Fibroblast of skin of right quadriceps (primary cell): ENCODE measurements at regions not wholly inside any gene's neighbourhood (a gene's known extent, or its start where the extent isn't known, plus 50 kb on each side); places are given as distances from the start of the nearest gene placed in this dataset.
A peak's percentile ranks its signal among the peaks of the same experiment; 100 is the strongest.

Experiments
- DNase-seq: peaks from one replicate; pipeline ENCODE4 v3.0.0-alpha.2; 2013

- no peak for DNase-seq
These were observed 63.5 kb upstream of the DCD start for GRCh38 chr12:54711669-54712068.

- DNase-seq = no peak
These were observed 60.7 kb upstream of the DCD start for GRCh38 chr12:54708826-54709225.

- DNase-seq = no peak
These were observed 56.0 kb upstream of the DCD start for GRCh38 chr12:54704202-54704601.

- peak; percentile 27 for DNase-seq
These were observed 53.9 kb upstream of the DCD start for GRCh38 chr12:54701940-54702592.

- no peak for DNase-seq
These were observed 52.7 kb upstream of the DCD start for GRCh38 chr12:54700849-54701248.

- DNase-seq = no peak
These were observed 52.1 kb upstream of the DCD start for GRCh38 chr12:54700301-54700700.
